ENCODE measurements at regions not wholly inside any gene's neighbourhood (a gene's known extent, or its start where the extent isn't known, plus 50 kb on each side); places are given as distances from the start of the nearest gene placed in this dataset.
"Not testable (repeated sequence)": the region's sequence is repeated elsewhere in the genome, so short reads cannot be mapped to it uniquely, and the experiment has no call there.

- Mint-ChIP-seq H3K4me3 (no peak overlapping the region), H3K9me3 (peaks cover 36% of the 10 kb centered on the region), H3K27me3 (no peaks in the 10 kb centered on the region), H3K27ac (ENCODE audit: low read depth) (no peak overlapping the region), H3K36me3 (ENCODE audit: insufficient read depth) (no peaks in the 10 kb centered on the region), H3K4me1 (no peaks in the 10 kb centered on the region)
- DNase-seq (ENCODE audit: low spot score in 2 of 2) (no peak), ATAC-seq (replicated peaks; ENCODE audit: extremely low read depth, poor library complexity, severe bottlenecking) (no peak)
These were observed 708.9 kb upstream of the ANKRD30A start for GRCh38 chr10:36416513-36416912.

GRCh38 chr10:36412942-36413341, 712.5 kb upstream of the ANKRD30A start:
- Mint-ChIP-seq H3K4me1 (no peaks in the 10 kb centered on the region), H3K4me3 (no peak overlapping the region), H3K27me3 (no peaks in the 10 kb centered on the region), H3K36me3 (ENCODE audit: insufficient read depth) (no peaks in the 10 kb centered on the region), H3K27ac (ENCODE audit: low read depth) (no peak overlapping the region), H3K9me3 (peaks cover 38% of the 10 kb centered on the region)
- ATAC-seq (replicated peaks; ENCODE audit: extremely low read depth, poor library complexity, severe bottlenecking) (no peak), DNase-seq (ENCODE audit: low spot score in 2 of 2) (no peak)

GRCh38 chr10:36400238-36400637, 725.2 kb upstream of the ANKRD30A start:
- not testable (repeated sequence) for H3K27me3 Mint-ChIP-seq; H3K9me3 Mint-ChIP-seq; H3K27ac Mint-ChIP-seq (ENCODE audit: low read depth); ATAC-seq (replicated peaks; ENCODE audit: extremely low read depth, poor library complexity, severe bottlenecking); H3K4me3 Mint-ChIP-seq; DNase-seq (ENCODE audit: low spot score in 2 of 2); H3K36me3 Mint-ChIP-seq (ENCODE audit: insufficient read depth); H3K4me1 Mint-ChIP-seq

GRCh38 chr10:36393801-36394200, 731.6 kb upstream of the ANKRD30A start:
- no peak for ATAC-seq (replicated peaks; ENCODE audit: extremely low read depth, poor library complexity, severe bottlenecking)
- peaks cover 2% of the 10 kb centered on the region for H3K36me3 Mint-ChIP-seq (ENCODE audit: insufficient read depth)

GRCh38 chr10:36391405-36391804, 734.0 kb upstream of the ANKRD30A start:
- Mint-ChIP-seq H3K4me1 (no peaks in the 10 kb centered on the region), H3K9me3 (peaks cover 5% of the 10 kb centered on the region), H3K27me3 (no peaks in the 10 kb centered on the region), H3K4me3 (no peak overlapping the region), H3K27ac (ENCODE audit: low read depth) (no peak overlapping the region), H3K36me3 (ENCODE audit: insufficient read depth) (no peaks in the 10 kb centered on the region)
- ATAC-seq (replicated peaks; ENCODE audit: extremely low read depth, poor library complexity, severe bottlenecking), result no peak
- DNase-seq (ENCODE audit: low spot score in 2 of 2), result no peak

More at GRCh38 chr10:36393801-36394200, 731.6 kb upstream of the ANKRD30A start:
- H3K27me3 Mint-ChIP-seq, result no peaks in the 10 kb centered on the region
- H3K27ac Mint-ChIP-seq (ENCODE audit: low read depth), result no peak overlapping the region
- peaks cover 11% of the 10 kb centered on the region for H3K9me3 Mint-ChIP-seq
- DNase-seq (ENCODE audit: low spot score in 2 of 2), result no peak
- no peaks in the 10 kb centered on the region for H3K4me1 Mint-ChIP-seq
- no peak overlapping the region for H3K4me3 Mint-ChIP-seq

GRCh38 chr10:36390221-36390620, 735.2 kb upstream of the ANKRD30A start:
- Mint-ChIP-seq H3K27me3 (no peaks in the 10 kb centered on the region), H3K4me1 (no peaks in the 10 kb centered on the region), H3K4me3 (no peak overlapping the region), H3K27ac (ENCODE audit: low read depth) (no peak overlapping the region), H3K9me3 (peaks cover 5% of the 10 kb centered on the region), H3K36me3 (ENCODE audit: insufficient read depth) (no peaks in the 10 kb centered on the region)
- no peak for DNase-seq (ENCODE audit: low spot score in 2 of 2)
- ATAC-seq (replicated peaks; ENCODE audit: extremely low read depth, poor library complexity, severe bottlenecking), result no peak

GRCh38 chr10:36388166-36388565, 737.2 kb upstream of the ANKRD30A start:
- H3K9me3 Mint-ChIP-seq, result peaks cover 8% of the 10 kb centered on the region
- DNase-seq (ENCODE audit: low spot score in 2 of 2) (no peak), ATAC-seq (replicated peaks; ENCODE audit: extremely low read depth, poor library complexity, severe bottlenecking) (no peak)
- no peak overlapping the region for H3K27ac Mint-ChIP-seq (ENCODE audit: low read depth)
- no peaks in the 10 kb centered on the region for H3K4me1 Mint-ChIP-seq
- H3K36me3 Mint-ChIP-seq (ENCODE audit: insufficient read depth), result no peaks in the 10 kb centered on the region
- H3K4me3 Mint-ChIP-seq, result no peak overlapping the region
- H3K27me3 Mint-ChIP-seq, result no peaks in the 10 kb centered on the region

GRCh38 chr10:36385693-36386092, 739.7 kb upstream of the ANKRD30A start:
- no peaks in the 10 kb centered on the region for H3K36me3 Mint-ChIP-seq (ENCODE audit: insufficient read depth)
- DNase-seq (ENCODE audit: low spot score in 2 of 2) (no peak), ATAC-seq (replicated peaks; ENCODE audit: extremely low read depth, poor library complexity, severe bottlenecking) (no peak)
- H3K27me3 Mint-ChIP-seq, result no peaks in the 10 kb centered on the region
- no peak overlapping the region for H3K27ac Mint-ChIP-seq (ENCODE audit: low read depth)
- H3K4me1 Mint-ChIP-seq, result no peaks in the 10 kb centered on the region
- no peak overlapping the region for H3K4me3 Mint-ChIP-seq
- peaks cover 8% of the 10 kb centered on the region for H3K9me3 Mint-ChIP-seq

GRCh38 chr10:36383349-36383748, 741.3 kb upstream of the FZD8 start:
- Mint-ChIP-seq H3K9me3 (peaks cover 12% of the 10 kb centered on the region), H3K4me3 (no peak overlapping the region), H3K36me3 (ENCODE audit: insufficient read depth) (no peaks in the 10 kb centered on the region), H3K27me3 (no peaks in the 10 kb centered on the region), H3K27ac (ENCODE audit: low read depth) (no peak overlapping the region), H3K4me1 (no peaks in the 10 kb centered on the region)
- DNase-seq (ENCODE audit: low spot score in 2 of 2) (no peak), ATAC-seq (replicated peaks; ENCODE audit: extremely low read depth, poor library complexity, severe bottlenecking) (no peak)

GRCh38 chr10:36381748-36382147, 739.7 kb upstream of the FZD8 start:
- H3K27ac Mint-ChIP-seq (ENCODE audit: low read depth), result no peak overlapping the region
- ATAC-seq (replicated peaks; ENCODE audit: extremely low read depth, poor library complexity, severe bottlenecking) (no peak), DNase-seq (ENCODE audit: low spot score in 2 of 2) (no peak)
- H3K4me3 Mint-ChIP-seq, result no peak overlapping the region
- peaks cover 24% of the 10 kb centered on the region for H3K9me3 Mint-ChIP-seq
- no peaks in the 10 kb centered on the region for H3K36me3 Mint-ChIP-seq (ENCODE audit: insufficient read depth)
- no peaks in the 10 kb centered on the region for H3K27me3 Mint-ChIP-seq
- H3K4me1 Mint-ChIP-seq, result no peaks in the 10 kb centered on the region

GRCh38 chr10:36380538-36380937, 738.4 kb upstream of the FZD8 start:
- H3K4me3 Mint-ChIP-seq, result no peak overlapping the region
- H3K27ac Mint-ChIP-seq (ENCODE audit: low read depth), result no peak overlapping the region
- H3K36me3 Mint-ChIP-seq (ENCODE audit: insufficient read depth), result no peaks in the 10 kb centered on the region
- DNase-seq (ENCODE audit: low spot score in 2 of 2), result no peak
- no peaks in the 10 kb centered on the region for H3K4me1 Mint-ChIP-seq
- H3K27me3 Mint-ChIP-seq, result no peaks in the 10 kb centered on the region
- no peak for ATAC-seq (replicated peaks; ENCODE audit: extremely low read depth, poor library complexity, severe bottlenecking)
- H3K9me3 Mint-ChIP-seq, result peaks cover 24% of the 10 kb centered on the region

- Mint-ChIP-seq H3K27ac (ENCODE audit: low read depth) (no peak overlapping the region), H3K9me3 (peaks cover 32% of the 10 kb centered on the region), H3K4me1 (no peaks in the 10 kb centered on the region)
These were observed 733.0 kb upstream of the FZD8 start for GRCh38 chr10:36375107-36375506.

GRCh38 chr10:36373424-36374096, 731.5 kb upstream of the FZD8 start:
- H3K4me1 Mint-ChIP-seq, result no peaks in the 10 kb centered on the region
- H3K27ac Mint-ChIP-seq (ENCODE audit: low read depth), result no peak overlapping the region
- DNase-seq (ENCODE audit: low spot score in 2 of 2) (no peak), ATAC-seq (replicated peaks; ENCODE audit: extremely low read depth, poor library complexity, severe bottlenecking) (no peak)
- H3K36me3 Mint-ChIP-seq (ENCODE audit: insufficient read depth), result peaks cover 2% of the 10 kb centered on the region
- H3K27me3 Mint-ChIP-seq, result no peaks in the 10 kb centered on the region
- H3K4me3 Mint-ChIP-seq, result no peak overlapping the region
- peaks cover 33% of the 10 kb centered on the region for H3K9me3 Mint-ChIP-seq

More at GRCh38 chr10:36375107-36375506, 733.0 kb upstream of the FZD8 start:
- H3K4me3 Mint-ChIP-seq, result no peak overlapping the region
- DNase-seq (ENCODE audit: low spot score in 2 of 2) (no peak), ATAC-seq (replicated peaks; ENCODE audit: extremely low read depth, poor library complexity, severe bottlenecking) (no peak)
- peaks cover 2% of the 10 kb centered on the region for H3K36me3 Mint-ChIP-seq (ENCODE audit: insufficient read depth)
- H3K27me3 Mint-ChIP-seq, result no peaks in the 10 kb centered on the region
